UCSD-AML1 (cell line): ENCODE measurements at regions not wholly inside any gene's neighbourhood (a gene's known extent, or its start where the extent isn't known, plus 50 kb on each side); places are given as distances from the start of the nearest gene placed in this dataset.

Source experiments
- DNase-seq: peaks from one replicate; lab custom pipeline; 2025; ENCODE audit not compliant: unreplicated experiment; lab: John Stamatoyannopoulos, UW

GRCh38 chr19:30169196-30169900, 202.8 kb upstream of the ZNF536 start:
- no peak for DNase-seq

DNA sequence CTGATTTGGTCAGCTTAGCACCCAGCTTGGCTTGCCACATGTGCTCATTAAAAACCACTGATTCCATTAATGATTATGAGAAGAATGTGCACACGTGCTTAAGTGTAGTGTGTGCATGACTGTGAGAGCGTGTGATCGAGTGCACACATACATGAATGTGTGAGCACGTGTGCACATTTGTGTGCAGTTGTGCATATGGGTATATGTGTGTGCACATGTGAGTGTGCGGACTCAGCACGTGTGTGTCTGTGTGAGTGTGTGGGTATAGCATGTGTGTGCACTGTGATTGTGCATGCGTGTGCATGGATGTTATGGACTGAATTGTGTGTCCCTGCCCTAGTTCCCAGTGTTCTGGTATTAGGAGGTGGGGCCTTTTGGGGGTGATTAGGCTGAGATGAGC, 202.1 kb upstream of the ZNF536 start:
- no peak for DNase-seq

DNA sequence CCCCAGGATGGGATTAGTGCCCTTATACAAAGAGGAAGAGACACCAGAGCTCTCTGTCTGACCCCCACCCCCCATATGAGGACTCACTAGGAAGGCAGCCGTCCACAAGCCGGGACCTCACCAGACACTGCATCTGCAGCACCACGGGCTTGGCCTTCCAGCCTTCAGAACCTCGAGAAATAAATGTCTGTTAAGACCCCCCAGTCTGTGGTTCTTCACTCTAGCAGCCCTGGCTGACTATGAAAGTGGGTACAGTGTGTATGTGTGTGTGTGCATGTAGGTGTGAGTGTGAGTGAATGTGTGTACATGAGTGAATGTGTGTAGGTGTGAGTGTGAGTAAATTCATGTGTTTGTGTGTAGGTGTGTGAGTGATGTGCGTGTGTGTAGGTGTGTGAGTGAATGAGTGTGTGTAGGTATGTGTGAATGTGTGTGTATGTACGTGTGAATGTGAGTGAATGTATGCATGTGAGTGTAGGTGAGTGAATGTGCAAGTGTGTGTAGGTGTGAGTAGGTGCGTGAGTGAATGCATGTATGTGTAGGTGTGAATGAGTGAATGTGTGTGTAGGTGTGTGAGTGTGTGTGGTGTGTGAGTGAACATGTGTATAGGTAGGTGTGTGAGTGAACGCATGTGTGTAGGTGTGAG, 201.6 kb upstream of the ZNF536 start:
- DNase-seq: no peak

DNA sequence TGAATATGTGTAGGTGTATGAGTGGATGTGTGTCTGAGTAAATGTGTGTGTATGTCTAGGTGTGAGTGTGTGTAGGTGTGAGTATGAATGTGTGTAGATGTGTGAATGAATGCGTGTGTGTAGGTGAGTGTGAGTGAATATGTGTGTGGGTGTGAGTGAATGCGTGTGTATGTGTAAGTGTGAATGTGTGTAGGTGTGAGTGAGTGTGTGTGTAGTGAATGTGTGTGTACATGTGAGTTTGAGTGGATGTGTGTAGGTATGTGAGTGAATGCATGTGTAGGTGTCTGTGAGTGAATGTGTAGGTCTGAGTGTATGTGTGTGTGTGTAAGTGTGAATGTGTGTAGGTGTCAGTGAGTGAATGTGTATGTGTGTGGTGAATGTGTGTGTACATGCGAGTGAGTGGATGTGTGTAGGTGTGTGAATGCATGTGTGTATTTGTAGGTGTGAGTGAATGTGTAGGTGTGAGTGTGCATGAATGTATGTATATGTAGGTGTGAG, 201.0 kb upstream of the ZNF536 start:
- DNase-seq: no peak

- DNase-seq: no peak
These were observed 200.2 kb upstream of the ZNF536 start for GRCh38 chr19:30171795-30172612.

DNA sequence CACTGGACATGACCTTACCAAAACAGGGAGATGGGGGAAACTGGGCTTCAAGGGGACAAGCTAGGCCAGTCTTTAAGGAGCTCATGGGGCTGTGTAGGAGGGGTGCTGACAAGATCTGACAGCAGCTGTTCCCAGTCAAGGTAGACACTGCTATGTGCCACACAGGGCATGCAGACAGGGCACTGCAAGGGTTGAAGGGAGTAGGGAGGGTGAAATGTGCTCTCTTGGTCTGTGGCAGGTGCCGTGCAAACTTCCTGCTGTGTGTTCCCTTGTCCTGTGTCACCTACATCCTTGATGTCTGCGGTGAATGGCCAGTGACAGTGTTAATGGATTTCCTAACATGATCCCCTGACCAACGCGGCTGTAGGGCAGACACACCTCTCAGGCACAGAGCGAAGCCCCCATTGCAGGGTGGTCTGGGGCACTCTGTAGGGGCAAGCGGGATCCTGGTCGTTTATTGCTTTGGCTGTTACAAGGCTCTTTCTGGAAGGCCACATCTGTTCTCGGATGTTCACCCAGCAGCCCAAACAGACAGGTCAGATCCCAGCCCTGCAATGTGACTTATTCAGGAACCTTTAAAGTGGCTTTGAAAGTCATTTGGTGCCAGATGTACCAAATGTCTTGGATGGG, 199.5 kb upstream of the ZNF536 start:
- DNase-seq: no peak

- DNase-seq: no peak
These were observed 198.4 kb upstream of the ZNF536 start for GRCh38 chr19:30173593-30174356.

GRCh38 chr19:30174357-30174645, 197.9 kb upstream of the ZNF536 start:
- DNase-seq: no peak

GRCh38 chr19:30174791-30175190, 197.4 kb upstream of the ZNF536 start:
- no peak for DNase-seq

- DNase-seq: no peak
These were observed 196.2 kb upstream of the ZNF536 start for GRCh38 chr19:30175987-30176386.

DNA sequence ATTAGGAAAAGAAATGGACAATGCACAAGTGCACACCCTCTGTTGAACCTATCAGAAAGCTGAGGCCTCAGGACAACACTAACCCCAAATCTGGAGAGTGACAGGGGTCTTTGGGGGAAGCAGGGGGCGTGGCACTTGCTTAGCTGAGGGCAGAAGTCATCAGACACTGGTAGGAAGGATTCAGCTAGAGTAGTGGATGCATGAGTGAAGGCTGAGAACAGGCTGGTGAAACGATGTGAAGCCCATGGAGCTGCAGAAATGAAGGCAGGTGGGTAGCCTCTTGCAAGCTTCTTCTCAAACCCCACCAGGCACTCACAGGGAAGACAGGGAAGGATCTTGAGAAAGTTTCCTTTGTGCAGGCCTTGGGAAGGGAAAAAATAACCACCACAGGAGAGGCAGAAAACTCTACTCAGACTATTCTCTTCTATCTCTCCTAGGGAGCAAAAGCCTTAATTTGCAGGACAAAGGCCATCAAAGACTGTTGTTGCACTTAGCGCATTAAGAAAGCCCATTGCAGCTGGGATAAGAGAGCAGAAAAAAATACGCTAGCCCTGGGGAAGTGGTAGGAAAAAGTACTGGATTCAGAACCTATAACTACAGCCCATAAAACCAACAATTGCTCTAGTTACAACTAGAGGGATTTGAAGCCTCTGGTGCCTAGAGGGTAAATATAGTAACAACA, 193.3 kb upstream of the ZNF536 start:
- DNase-seq: no peak

- no peak for DNase-seq
These were observed 191.5 kb upstream of the ZNF536 start for GRCh38 chr19:30180691-30181090.

DNA sequence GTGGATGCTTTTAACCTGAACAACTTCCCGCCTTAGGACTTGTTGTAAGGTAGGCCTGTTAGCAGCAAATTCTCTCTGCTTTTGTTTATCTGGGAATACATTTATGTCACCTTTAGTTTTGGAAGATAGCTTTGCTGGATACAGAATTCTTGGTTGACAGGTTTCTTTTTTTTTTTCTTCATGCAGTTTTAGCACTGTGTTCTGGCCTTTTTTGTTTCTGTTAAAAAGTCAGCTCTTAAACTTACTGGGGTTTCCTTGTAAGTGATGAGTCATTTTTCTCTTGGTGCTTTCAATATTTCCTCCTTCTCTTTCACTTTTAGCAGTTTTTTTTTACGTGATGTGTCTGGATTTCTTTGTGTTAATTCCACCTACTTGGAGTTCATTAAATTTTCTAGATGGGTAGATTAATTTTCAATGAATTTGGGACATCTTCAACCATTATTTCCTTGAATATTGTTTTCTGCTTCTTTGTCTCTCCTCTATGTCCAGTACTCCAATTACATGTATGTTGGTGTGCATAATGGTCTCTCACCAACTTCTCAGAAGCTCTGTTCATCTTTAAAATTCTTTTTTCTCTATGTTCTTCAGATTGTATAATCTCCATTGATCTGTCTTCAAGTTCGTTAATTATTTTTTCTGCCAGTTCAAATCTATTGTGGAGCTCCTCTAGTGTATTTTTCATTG, 188.2 kb upstream of the ZNF536 start:
- no peak for DNase-seq

GRCh38 chr19:30202060-30202600, 170.1 kb upstream of the ZNF536 start:
- DNase-seq: no peak

GRCh38 chr19:30204721-30205120, 167.5 kb upstream of the ZNF536 start:
- no peak for DNase-seq

- DNase-seq: no peak
These were observed 166.0 kb upstream of the ZNF536 start for GRCh38 chr19:30206187-30206586.

- DNase-seq: no peak
These were observed 164.8 kb upstream of the ZNF536 start for GRCh38 chr19:30207357-30207756.

GRCh38 chr19:30208436-30209060, 163.6 kb upstream of the ZNF536 start:
- no peak for DNase-seq
